GM12878 (cell line): ENCODE measurements at regions not wholly inside any gene's neighbourhood (a gene's known extent, or its start where the extent isn't known, plus 50 kb on each side); places are given as distances from the start of the nearest gene placed in this dataset.

Experiments used
- ATF3 ChIP-seq: IDR thresholded peaks from 2 replicates; pipeline ENCODE4 v1.6.1; 2011; ENCODE audit warnings: low read depth, mild to moderate bottlenecking, low read length, moderate library complexity, borderline replicate concordance; ENCODE audit errors: extremely low read depth
- BACH1 ChIP-seq: fragments of 450-650 bp; IDR thresholded peaks from 2 replicates; pipeline ENCODE4 v1.6.1; 2017; ENCODE audit warnings: mild to moderate bottlenecking, borderline replicate concordance
- CBX3 ChIP-seq: fragments of 200-600 bp; sonication (generic); IDR thresholded peaks from 2 replicates; pipeline ENCODE4 v1.6.1; 2016; ENCODE audit warnings: low read depth, borderline replicate concordance
- CHD2 ChIP-seq: IDR thresholded peaks from 2 replicates; pipeline ENCODE4 v1.6.1; 2011; ENCODE audit warnings: low read depth, low read length, improper control_type of control experiment, borderline replicate concordance
- E2F8 ChIP-seq: fragments of 450-650 bp; IDR thresholded peaks from 2 replicates; pipeline ENCODE4 v1.6.1; 2018; ENCODE audit warnings: mild to moderate bottlenecking, low read depth, moderate library complexity; ENCODE audit not compliant: partially characterized antibody
- HDAC2 ChIP-seq: fragments of 200-600 bp; sonication (generic); IDR thresholded peaks from 2 replicates; pipeline ENCODE4 v1.6.1; 2017
- KDM1A ChIP-seq: fragments of 200-600 bp; sonication (generic); IDR thresholded peaks from 2 replicates; pipeline ENCODE4 v1.6.1; 2016; ENCODE audit warnings: borderline replicate concordance
- MEF2A ChIP-seq: IDR thresholded peaks from 2 replicates; pipeline ENCODE4 v1.6.1; 2011; ENCODE audit warnings: low read depth, mild to moderate bottlenecking, low read length, moderate library complexity; ENCODE audit not compliant: insufficient read depth
- NRF1 ChIP-seq: conservative IDR thresholded peaks from 2 replicates; pipeline ENCODE4 v1.6.1; 2011; ENCODE audit warnings: mild to moderate bottlenecking, low read depth, low read length, improper control_type of control experiment
- PAX5 ChIP-seq: IDR thresholded peaks from 2 replicates; pipeline ENCODE4 v1.6.1; 2011; ENCODE audit warnings: low read depth, low read length, borderline replicate concordance
- RAD21 ChIP-seq: IDR thresholded peaks from 2 replicates; pipeline ENCODE4 v1.6.1; 2011; ENCODE audit warnings: mild to moderate bottlenecking, low read depth, low read length, moderate library complexity; ENCODE audit not compliant: insufficient read depth
- RBBP5 ChIP-seq: fragments of 200-600 bp; sonication (generic); conservative IDR thresholded peaks from 2 replicates; pipeline ENCODE4 v1.6.1; 2016
- SMARCA5 ChIP-seq: fragments of 450-650 bp; IDR thresholded peaks from 2 replicates; pipeline ENCODE4 v1.6.1; 2017; ENCODE audit warnings: mild to moderate bottlenecking
- SMC3 ChIP-seq: IDR thresholded peaks from 2 replicates; pipeline ENCODE4 v1.6.1; 2011; ENCODE audit warnings: low read length, improper control_type of control experiment, borderline replicate concordance
- SP1 ChIP-seq: IDR thresholded peaks from one replicate; pipeline ENCODE4 v1.6.1; 2011; ENCODE audit warnings: low read depth, low read length
- TAF1 ChIP-seq: IDR thresholded peaks from 2 replicates; pipeline ENCODE4 v1.6.1; 2011; ENCODE audit warnings: mild to moderate bottlenecking, low read depth, low read length, borderline replicate concordance
- TCF7 ChIP-seq: IDR thresholded peaks from 2 replicates; pipeline ENCODE4 v1.6.1; 2014; ENCODE audit warnings: antibody characterized with exemption, borderline replicate concordance
- YY1 ChIP-seq: IDR thresholded peaks from 2 replicates; pipeline ENCODE4 v1.6.1; 2011; ENCODE audit warnings: low read depth, mild to moderate bottlenecking, low read length
- TF ChIP-seq, protein P1 (sequence below): fragments of 450-650 bp; IDR thresholded peaks from 2 replicates; pipeline ENCODE4 v1.6.1; 2017; ENCODE audit warnings: low read depth, mild to moderate bottlenecking, moderate library complexity

- no peak for TF ChIP-seq ATF3
- TF ChIP-seq SMARCA5, result no peak
- peak; percentile 58; the same call in 1 of the 2 replicates for TF ChIP-seq YY1
- no peak for TF ChIP-seq KDM1A
- TF ChIP-seq BACH1, result no peak
- TF ChIP-seq E2F8, result no peak
- TF ChIP-seq MEF2A, result no peak
- TF ChIP-seq TAF1, result no peak
- peak; percentile 57; the same call in 1 of the 2 replicates for TF ChIP-seq CHD2
- peak; percentile 75; the same call in 1 of the 2 replicates for TF ChIP-seq SMC3
- TF ChIP-seq SP1, result no peak
- TF ChIP-seq RBBP5, result no peak
- no peak for TF ChIP-seq HDAC2
- TF ChIP-seq CBX3, result no peak
- TF ChIP-seq NRF1, result no peak
- TF ChIP-seq, protein P1, sequence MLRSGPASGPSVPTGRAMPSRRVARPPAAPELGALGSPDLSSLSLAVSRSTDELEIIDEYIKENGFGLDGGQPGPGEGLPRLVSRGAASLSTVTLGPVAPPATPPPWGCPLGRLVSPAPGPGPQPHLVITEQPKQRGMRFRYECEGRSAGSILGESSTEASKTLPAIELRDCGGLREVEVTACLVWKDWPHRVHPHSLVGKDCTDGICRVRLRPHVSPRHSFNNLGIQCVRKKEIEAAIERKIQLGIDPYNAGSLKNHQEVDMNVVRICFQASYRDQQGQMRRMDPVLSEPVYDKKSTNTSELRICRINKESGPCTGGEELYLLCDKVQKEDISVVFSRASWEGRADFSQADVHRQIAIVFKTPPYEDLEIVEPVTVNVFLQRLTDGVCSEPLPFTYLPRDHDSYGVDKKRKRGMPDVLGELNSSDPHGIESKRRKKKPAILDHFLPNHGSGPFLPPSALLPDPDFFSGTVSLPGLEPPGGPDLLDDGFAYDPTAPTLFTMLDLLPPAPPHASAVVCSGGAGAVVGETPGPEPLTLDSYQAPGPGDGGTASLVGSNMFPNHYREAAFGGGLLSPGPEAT, result no peak
- no peak for TF ChIP-seq TCF7
- TF ChIP-seq RAD21, result peak; percentile 96
- TF ChIP-seq PAX5, result no peak
These were observed 122.7 kb upstream of the NABP1 start (continued) for GRCh38 chr2:191555092-191555742.
